CD4-positive, CD25-positive, alpha-beta regulatory T cell (primary cell): ENCODE measurements at regions not wholly inside any gene's neighbourhood (a gene's known extent, or its start where the extent isn't known, plus 50 kb on each side); places are given as distances from the start of the nearest gene placed in this dataset.

Source experiments
- ATAC-seq, 2 donors: fragments of 150-1000 bp; cut with Tn5 transposase; one replicate each; pipeline ENCODE4 v1.10.0; 2021; ENCODE audit warnings: low read depth in 2 of 2, moderate number of reproducible peaks in 2 of 2, moderate library complexity in 1 of 2
- DNase-seq, 3 donors: peaks; one replicate each; pipeline versions ENCODE4 v3.0.0 to v3.0.0-alpha.2; 2012 to 2022; ENCODE audit warnings: mixed read lengths in 1 of 3
- H3K27ac ChIP-seq: one replicate; pipeline ENCODE4 v1.7.0; 2013; ENCODE audit warnings: mild to moderate bottlenecking, low read length; ENCODE audit not compliant: insufficient read depth, poor library complexity, severe bottlenecking
- H3K27me3 ChIP-seq: one replicate; pipeline ENCODE4 v1.7.0; 2013; ENCODE audit warnings: low read length; ENCODE audit not compliant: control insufficient read depth, insufficient read depth
- H3K36me3 ChIP-seq: one replicate; pipeline ENCODE4 v1.7.0; 2013; ENCODE audit warnings: mild to moderate bottlenecking, low read length, moderate library complexity; ENCODE audit not compliant: control insufficient read depth, insufficient read depth
- H3K4me1 ChIP-seq: 2 replicates; pipeline ENCODE4 v1.7.0; 2013; ENCODE audit warnings: mild to moderate bottlenecking, low read length; ENCODE audit not compliant: insufficient read depth, control insufficient read depth, poor library complexity, severe bottlenecking
- H3K4me3 ChIP-seq: one replicate; pipeline ENCODE4 v1.7.0; 2013; ENCODE audit warnings: low read depth, mild to moderate bottlenecking, low read length, moderate library complexity
- H3K9me3 ChIP-seq, 2 experiments: 1 replicate in 1 of 2; 2 replicates in 1 of 2; pipeline ENCODE4 v1.7.0; 2013; ENCODE audit warnings: low read length in 2 of 2, mild to moderate bottlenecking in 1 of 2, moderate library complexity in 1 of 2; ENCODE audit not compliant: control insufficient read depth in 2 of 2
- H3K27ac Mint-ChIP-seq, 3 donors: one replicate each; pipeline ENCODE4 v1.8.0; 2020 to 2022; ENCODE audit warnings: mild to moderate bottlenecking in 3 of 3, mixed read lengths in 3 of 3, moderate library complexity in 2 of 3
- H3K27me3 Mint-ChIP-seq: one replicate; pipeline ENCODE4 v1.8.0; 2022; ENCODE audit warnings: mild to moderate bottlenecking, mixed read lengths
- H3K36me3 Mint-ChIP-seq: one replicate; pipeline ENCODE4 v1.8.0; 2020; ENCODE audit warnings: mixed read lengths
- H3K4me1 Mint-ChIP-seq, 4 donors: one replicate each; pipeline ENCODE4 v1.8.0; 2020 to 2022; ENCODE audit warnings: mixed read lengths in 4 of 4, mild to moderate bottlenecking in 1 of 4
- H3K4me3 Mint-ChIP-seq, 4 donors: one replicate each; pipeline ENCODE4 v1.8.0; 2020 to 2022; ENCODE audit warnings: mild to moderate bottlenecking in 4 of 4, mixed read lengths in 4 of 4, moderate library complexity in 3 of 4
- H3K9me3 Mint-ChIP-seq, 7 donors: one replicate each; pipeline ENCODE4 v1.8.0; 2020 to 2022; ENCODE audit warnings: mixed read lengths in 7 of 7, mild to moderate bottlenecking in 3 of 7, moderate library complexity in 2 of 7

GRCh38 chr7:4629287-4629895 is 52.7 kb upstream of the FOXK1 start:
- DNase-seq (no peak), ATAC-seq (no peak)
- Mint-ChIP-seq H3K4me1 (peaks cover 0 to 6% (median 2%) of the 10 kb centered on the region in 4 donors), H3K27ac (no peak overlapping the region), H3K9me3 (peaks cover 0 to 3% (median 0%) of the 10 kb centered on the region in 7 donors), H3K36me3 (no peaks in the 10 kb centered on the region), H3K4me3 (no peak overlapping the region), H3K27me3 (peaks cover 17% of the 10 kb centered on the region)
- Histone ChIP-seq H3K4me1 (no peaks in the 10 kb centered on the region), H3K27me3 (no peaks in the 10 kb centered on the region), H3K27ac (no peak overlapping the region), H3K4me3 (no peak overlapping the region), H3K9me3 (no peaks in the 10 kb centered on the region), H3K36me3 (no peaks in the 10 kb centered on the region)

GRCh38 chr7:4631380-4632179 is 50.5 kb upstream of the FOXK1 start:
- Mint-ChIP-seq H3K4me3 (no peak overlapping the region), H3K27me3 (peaks cover 10% of the 10 kb centered on the region), H3K36me3 (no peaks in the 10 kb centered on the region), H3K4me1 (peaks cover 0 to 2% (median 0%) of the 10 kb centered on the region in 4 donors), H3K9me3 (no peaks in the 10 kb centered on the region), H3K27ac (no peak overlapping the region)
- no peak overlapping the region for H3K4me3 ChIP-seq
- H3K9me3 ChIP-seq, result no peaks in the 10 kb centered on the region
- no peaks in the 10 kb centered on the region for H3K27me3 ChIP-seq
- ATAC-seq (no peak), DNase-seq (no peak)
- no peaks in the 10 kb centered on the region for H3K36me3 ChIP-seq
- no peaks in the 10 kb centered on the region for H3K4me1 ChIP-seq
- no peak overlapping the region for H3K27ac ChIP-seq
